Lung microvascular endothelial cell (primary cell): ENCODE measurements at regions not wholly inside any gene's neighbourhood (a gene's known extent, or its start where the extent isn't known, plus 50 kb on each side); places are given as distances from the start of the nearest gene placed in this dataset.

Source experiments
- DNase-seq, 2 donors: peaks; one replicate each; pipeline versions ENCODE4 v3.0.0 to v3.0.0-alpha.2; 2010; ENCODE audit warnings: low read depth in 2 of 2

GRCh38 chr12:65653321-65653720 lies 171.0 kb upstream of the HMGA2 start:
- no peak for DNase-seq

GRCh38 chr12:65653946-65654629 lies 170.2 kb upstream of the HMGA2 start:
- peak in 1 of 2 donors; percentile 47 for DNase-seq

DNA sequence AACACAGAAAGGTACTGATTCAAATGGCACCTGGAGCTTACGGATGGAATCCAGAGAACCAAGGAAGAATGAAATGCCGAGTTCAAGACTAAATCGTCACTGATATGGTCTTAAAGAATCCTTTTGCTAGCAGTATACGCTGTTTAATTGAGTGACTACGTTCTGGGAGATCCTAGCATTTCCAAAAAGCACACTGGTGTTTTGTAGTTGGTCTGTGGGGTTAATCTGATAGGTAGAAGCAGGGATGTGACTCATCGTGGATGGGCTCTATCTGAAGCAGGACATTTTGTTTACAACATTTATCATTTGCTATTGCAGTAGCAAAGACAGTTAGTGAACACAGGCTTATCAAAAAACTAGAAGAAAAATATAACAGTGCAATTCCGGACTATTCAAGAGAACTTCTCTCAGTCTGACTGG lies 169.2 kb upstream of the HMGA2 start:
- peak; percentile 65 to 87 for DNase-seq

GRCh38 chr12:65656156-65656882 lies 168.0 kb upstream of the HMGA2 start:
- peak in 1 of 2 donors; percentile 30 for DNase-seq

DNA sequence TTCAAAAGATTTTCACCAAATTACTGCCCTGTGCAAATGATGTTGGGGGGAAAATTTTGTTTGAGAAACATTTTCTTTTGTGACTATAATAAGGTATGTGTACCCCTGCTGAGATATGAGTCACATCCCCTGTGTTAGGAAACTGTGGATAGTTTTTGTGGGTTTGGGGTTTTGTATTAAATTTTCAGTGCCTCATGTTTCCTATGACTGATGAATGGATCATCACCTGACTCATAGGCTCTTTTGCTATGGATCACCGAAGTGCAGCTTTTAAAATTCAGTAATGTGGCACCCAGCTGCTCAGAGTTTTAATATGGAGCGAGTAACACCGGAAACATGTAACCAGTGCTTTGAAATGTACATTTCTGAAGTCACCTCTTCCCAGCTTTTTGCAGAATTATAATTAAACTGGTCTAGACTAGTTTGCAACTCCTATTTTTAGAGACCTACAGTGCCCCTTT lies 167.4 kb upstream of the HMGA2 start:
- DNase-seq = peak; percentile 54 to 97

GRCh38 chr12:65657635-65658034 lies 166.6 kb upstream of the HMGA2 start:
- peak in 1 of 2 donors; percentile 12 for DNase-seq

GRCh38 chr12:65658360-65658759 lies 165.9 kb upstream of the HMGA2 start:
- DNase-seq = no peak

GRCh38 chr12:65659681-65660080 lies 164.6 kb upstream of the HMGA2 start:
- peak in 1 of 2 donors; percentile 69 for DNase-seq

DNA sequence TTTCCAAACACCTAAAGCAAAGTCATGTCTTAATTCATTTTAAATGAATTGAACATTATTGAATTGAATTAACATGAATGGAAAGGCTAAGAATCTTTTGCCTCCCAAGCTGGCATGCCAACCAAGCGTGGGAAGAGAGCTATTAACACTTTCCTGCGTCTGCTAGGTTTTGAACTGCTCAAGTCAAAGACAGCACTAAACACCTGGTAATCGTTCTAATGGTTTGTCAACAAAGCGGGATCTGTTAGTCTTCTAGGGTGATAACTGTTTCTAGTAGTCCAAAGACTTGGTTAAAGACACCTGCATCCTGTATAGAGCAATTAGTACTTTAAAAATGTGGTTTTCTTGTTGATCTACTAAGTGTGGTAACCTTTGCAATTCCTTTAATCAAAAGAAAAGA lies 164.2 kb upstream of the HMGA2 start:
- peak in 1 of 2 donors; percentile 16 for DNase-seq

- DNase-seq = no peak
Observed at GRCh38 chr12:65660836-65661235, 163.4 kb upstream of the HMGA2 start.

DNA sequence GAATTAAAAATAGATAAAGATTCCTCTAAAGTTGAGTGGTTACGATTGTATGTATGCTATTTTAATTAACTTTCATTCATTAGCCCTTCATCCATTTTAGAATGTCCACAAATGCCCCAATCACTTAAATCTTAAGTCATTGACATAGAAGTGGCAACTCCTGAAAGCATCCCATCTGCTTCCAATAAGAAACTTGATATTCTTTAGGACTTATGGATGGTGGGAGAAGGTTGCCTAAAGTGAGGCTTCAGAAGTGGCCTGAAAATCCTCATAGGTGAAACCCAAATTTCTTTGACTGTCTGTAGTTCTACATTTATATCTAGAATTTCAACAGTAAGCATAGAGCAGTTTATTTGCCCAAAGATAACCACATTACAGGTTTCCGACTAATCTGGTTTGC lies 161.7 kb upstream of the HMGA2 start:
- no peak for DNase-seq

DNA sequence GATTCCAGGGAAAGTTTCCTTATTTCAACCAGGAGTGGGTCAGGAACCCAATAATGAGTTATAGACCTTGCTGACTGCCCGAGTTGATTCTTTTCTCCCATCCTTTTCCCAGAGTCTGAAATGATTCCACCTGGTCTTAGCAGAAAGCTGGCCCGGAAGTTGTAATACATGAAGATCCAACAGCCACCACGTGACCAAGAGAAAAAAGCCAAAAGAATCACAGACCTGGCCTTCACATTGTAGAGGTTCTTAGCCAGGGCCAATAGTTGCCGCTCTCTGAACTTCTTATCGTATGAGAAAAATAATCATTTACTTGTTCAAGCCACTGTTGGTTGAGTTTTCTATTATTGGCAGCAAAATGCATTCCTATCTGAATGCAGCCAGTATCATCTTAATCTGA lies 161.2 kb upstream of the HMGA2 start:
- no peak for DNase-seq

- peak in 1 of 2 donors; percentile 60 for DNase-seq
Observed at GRCh38 chr12:65663648-65664047, 160.6 kb upstream of the HMGA2 start.

DNA sequence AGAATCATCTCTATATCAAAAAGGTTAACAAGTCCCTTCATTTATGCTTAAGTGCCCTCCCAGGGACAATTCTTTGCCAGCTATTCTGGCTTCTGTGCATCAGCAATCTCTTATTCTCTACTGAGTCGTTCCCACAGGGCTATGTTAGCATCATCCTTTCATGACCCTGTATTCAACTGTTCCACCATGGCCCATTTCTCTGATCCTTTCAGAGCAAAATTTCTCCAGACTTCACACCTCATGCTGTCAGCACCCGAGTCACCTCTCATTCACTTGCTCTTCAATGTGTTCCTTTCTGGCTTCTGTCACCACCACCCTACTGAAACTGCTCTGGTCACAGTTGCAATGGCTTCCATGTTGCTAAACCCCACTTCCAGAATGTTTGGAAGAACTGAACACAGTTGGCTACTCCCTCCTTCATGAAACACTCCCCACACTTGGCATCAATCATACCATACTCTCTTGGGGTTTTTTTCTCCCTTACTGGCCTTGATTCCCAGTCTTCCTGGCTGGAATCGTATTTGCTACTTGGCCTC lies 159.5 kb upstream of the HMGA2 start:
- no peak for DNase-seq

- no peak for DNase-seq
Observed at GRCh38 chr12:65665817-65666216, 158.5 kb upstream of the HMGA2 start.

DNA sequence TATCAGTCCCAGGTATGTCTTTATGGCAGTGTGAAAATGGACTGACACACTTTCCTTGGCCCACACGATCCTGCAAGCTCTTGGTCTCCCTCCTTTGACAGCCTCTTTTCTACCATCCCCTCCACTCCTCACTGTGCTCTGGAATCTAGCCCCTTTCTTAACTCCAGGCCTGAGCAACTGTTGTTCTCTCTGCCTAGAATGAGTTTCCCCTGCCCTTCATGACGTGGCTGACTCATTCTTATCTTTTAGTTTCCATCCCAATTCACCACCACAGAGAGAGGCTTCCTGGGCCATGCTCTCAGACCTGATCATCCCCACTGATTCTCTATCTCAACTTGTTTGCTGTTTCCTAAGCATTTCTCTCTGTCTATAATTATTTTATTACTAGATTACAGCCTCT lies 157.4 kb upstream of the HMGA2 start:
- DNase-seq = peak in 1 of 2 donors; percentile 24

GRCh38 chr12:65667932-65668331 lies 156.4 kb upstream of the HMGA2 start:
- DNase-seq = peak in 1 of 2 donors; percentile 54

DNA sequence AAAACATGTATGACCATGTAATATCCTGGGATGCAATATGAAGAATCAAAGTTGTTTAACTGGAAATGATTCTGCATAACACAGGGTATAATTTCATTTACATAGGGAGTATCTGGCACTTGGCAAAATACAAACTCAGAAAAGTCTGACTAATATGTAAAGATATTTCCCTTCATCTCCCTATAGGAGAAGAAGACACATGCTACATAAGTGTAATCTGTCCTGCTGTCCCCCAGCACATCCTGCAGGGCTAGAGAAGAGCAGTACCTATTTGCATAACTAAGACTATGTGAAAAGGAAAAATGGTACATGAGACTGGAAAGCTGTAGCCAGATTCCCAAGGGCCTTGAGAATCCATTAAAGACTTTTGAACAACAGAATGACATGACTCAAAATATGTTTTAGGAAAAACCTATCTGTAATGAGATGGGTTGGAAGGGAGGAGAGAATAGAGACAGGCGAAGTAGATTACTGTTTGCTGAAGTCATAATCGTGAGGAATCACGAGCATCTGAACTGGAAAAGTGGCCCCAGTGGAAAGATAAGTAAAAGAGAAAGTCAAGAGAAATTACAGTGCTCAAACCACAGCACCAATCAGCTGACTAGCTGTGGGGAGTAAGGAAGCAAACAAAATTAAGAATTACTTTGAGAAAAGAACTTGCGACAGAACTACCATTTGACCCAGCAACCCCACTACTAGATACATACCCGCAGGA lies 155.1 kb upstream of the HMGA2 start:
- no peak for DNase-seq

GRCh38 chr12:65670775-65671174 lies 153.5 kb upstream of the HMGA2 start:
- peak in 1 of 2 donors; percentile 32 for DNase-seq

DNA sequence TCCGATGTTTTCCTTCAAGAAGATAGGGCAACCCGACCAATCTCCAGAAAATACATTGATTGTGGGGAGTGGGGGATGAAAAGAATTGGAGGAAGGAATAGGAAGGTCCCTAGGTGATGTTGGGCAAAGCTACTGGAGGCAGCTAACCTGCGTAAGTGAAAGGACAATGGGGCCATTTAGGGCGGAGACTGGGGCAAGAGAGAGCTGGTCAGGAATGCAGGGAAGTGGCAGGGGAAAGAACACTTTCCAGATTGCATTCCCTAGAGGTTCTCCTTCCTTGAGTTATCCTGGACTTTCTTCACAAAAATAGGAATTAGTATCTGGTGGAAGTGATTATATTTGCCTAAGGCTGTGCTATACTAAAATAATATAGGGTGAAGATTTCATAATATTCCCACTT lies 151.8 kb upstream of the HMGA2 start:
- no peak for DNase-seq

DNA sequence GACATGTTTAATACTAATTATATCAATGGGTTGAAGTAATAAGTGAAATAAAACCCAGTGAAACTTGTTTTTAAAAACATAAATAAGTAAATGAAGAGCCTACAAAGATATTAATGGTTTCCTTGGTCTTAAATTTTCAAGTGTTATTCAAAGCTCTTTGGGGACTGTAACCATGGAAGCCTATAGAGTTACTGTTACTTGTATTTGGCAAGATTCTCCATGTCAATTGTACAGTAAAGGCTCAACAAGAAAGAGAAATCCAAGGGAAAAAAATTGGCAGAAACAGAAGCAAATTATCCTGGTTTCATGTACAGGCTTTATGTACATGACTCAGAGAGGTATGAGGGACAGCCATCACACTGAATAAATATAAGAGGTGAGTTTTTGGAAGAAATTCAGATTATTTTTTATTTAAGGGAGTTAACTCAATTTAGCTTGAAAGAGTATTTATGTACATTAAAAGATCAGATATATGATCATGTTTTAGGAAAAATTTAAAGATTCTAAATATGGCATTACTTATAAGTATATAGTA lies 151.1 kb upstream of the HMGA2 start:
- DNase-seq = no peak

GRCh38 chr12:65673732-65674131 lies 150.6 kb upstream of the HMGA2 start:
- peak; percentile 25 to 32 for DNase-seq
